Loucy (cell line): ENCODE measurements at regions not wholly inside any gene's neighbourhood (a gene's known extent, or its start where the extent isn't known, plus 50 kb on each side); places are given as distances from the start of the nearest gene placed in this dataset.

ENCODE experiments used
- H2AFZ ChIP-seq: fragments of 200-600 bp; sonication (generic); 2 replicates; pipeline ENCODE4 v1.6.0; 2016; ENCODE audit warnings: antibody characterized with exemption, mild to moderate bottlenecking, low read length, moderate library complexity
- H3F3A ChIP-seq: fragments of 200-600 bp; 2 replicates; pipeline ENCODE4 v1.6.0; 2016; ENCODE audit warnings: antibody characterized with exemption, low read depth, mild to moderate bottlenecking
- H3K27me3 ChIP-seq: fragments of 200-600 bp; sonication (generic); 2 replicates; pipeline ENCODE4 v1.6.1; 2014; ENCODE audit warnings: low read length, mild to moderate bottlenecking; ENCODE audit not compliant: insufficient read depth, poor library complexity, severe bottlenecking
- H3K36me3 ChIP-seq: fragments of 200-600 bp; sonication (generic); 2 replicates; pipeline ENCODE4 v1.6.1; 2016; ENCODE audit warnings: low read length; ENCODE audit not compliant: insufficient read depth
- H3K4me1 ChIP-seq: fragments of 200-600 bp; sonication (generic); 2 replicates; pipeline ENCODE4 v1.5.1; 2014; ENCODE audit warnings: low read length, mild to moderate bottlenecking; ENCODE audit not compliant: insufficient read depth, poor library complexity, severe bottlenecking
- H3K4me2 ChIP-seq: fragments of 200-600 bp; sonication (generic); 2 replicates; pipeline ENCODE4 v1.6.0; 2014; ENCODE audit warnings: antibody characterized with exemption, low read length, low read depth, mild to moderate bottlenecking; ENCODE audit not compliant: poor library complexity, severe bottlenecking
- H3K4me3 ChIP-seq: fragments of 200-600 bp; sonication (generic); 2 replicates; pipeline ENCODE4 v1.5.1; 2014; ENCODE audit warnings: low read length, mild to moderate bottlenecking, mixed read lengths; ENCODE audit not compliant: poor library complexity, severe bottlenecking
- H3K79me2 ChIP-seq: fragments of 200-600 bp; sonication (generic); 2 replicates; pipeline ENCODE4 v1.6.1; 2014; ENCODE audit warnings: low read length; ENCODE audit not compliant: insufficient read depth
- H3K9ac ChIP-seq: fragments of 200-600 bp; sonication (generic); 2 replicates; pipeline ENCODE4 v1.6.0; 2014; ENCODE audit warnings: mild to moderate bottlenecking, low read depth, low read length, moderate library complexity; ENCODE audit not compliant: poor library complexity, severe bottlenecking
- H3K9me2 ChIP-seq: fragments of 200-600 bp; sonication (generic); replicated peaks from 2 replicates; pipeline ENCODE4 v1.6.1; 2016; ENCODE audit warnings: low read depth, low read length, mixed read lengths
- H3K9me3 ChIP-seq: fragments of 200-600 bp; sonication (generic); 2 replicates; pipeline ENCODE4 v1.6.1; 2014; ENCODE audit warnings: mild to moderate bottlenecking, antibody characterized with exemption, low read length, low read depth; ENCODE audit not compliant: insufficient read depth
- H4K20me1 ChIP-seq: fragments of 200-600 bp; sonication (generic); 2 replicates; pipeline ENCODE4 v1.6.0; 2014; ENCODE audit warnings: antibody characterized with exemption, low read length, mild to moderate bottlenecking; ENCODE audit not compliant: insufficient read depth, poor library complexity, severe bottlenecking
- EZH2phosphoT487 ChIP-seq: fragments of 200-600 bp; IDR thresholded peaks from 2 replicates; pipeline ENCODE4 v1.6.1; 2018; ENCODE audit warnings: antibody characterized with exemption, mild to moderate bottlenecking, moderate library complexity, borderline replicate concordance
- TF ChIP-seq, protein P1 (sequence below): fragments of 200-600 bp; sonication (generic); conservative IDR thresholded peaks from 2 replicates; pipeline ENCODE4 v1.5.1; 2014; ENCODE audit warnings: mild to moderate bottlenecking, antibody characterized with exemption, low read length

DNA sequence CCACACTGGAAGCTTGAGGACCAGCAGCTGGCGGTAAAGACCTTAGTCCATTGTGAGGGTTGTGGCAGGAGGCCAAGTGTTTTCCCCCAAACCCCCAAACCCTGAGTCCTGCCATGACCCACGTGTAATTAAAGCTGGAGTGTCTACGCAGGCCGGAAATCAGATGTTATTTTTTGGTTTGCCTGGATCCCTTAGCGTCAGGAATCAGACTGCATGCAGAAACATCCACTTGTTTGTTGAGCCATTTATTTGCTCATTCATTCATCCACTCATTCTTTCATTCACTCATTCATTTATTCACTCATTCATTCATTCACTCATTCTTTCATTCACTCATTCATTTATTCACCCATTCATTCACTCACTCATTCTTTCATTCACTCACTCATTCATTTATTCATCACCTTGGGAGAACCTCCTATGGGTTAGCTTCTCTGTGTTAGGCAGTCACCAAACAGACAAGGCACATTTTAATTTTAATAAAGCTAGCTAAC, 313.1 kb downstream of the MAF start:
- Histone ChIP-seq H4K20me1 (no peaks in the 10 kb centered on the region), H3K27me3 (no peaks in the 10 kb centered on the region)

GRCh38 chr16:79286646-79287423, 313.7 kb downstream of the MAF start:
- TF ChIP-seq EZH2phosphoT487: no peak
- TF ChIP-seq, protein P1, sequence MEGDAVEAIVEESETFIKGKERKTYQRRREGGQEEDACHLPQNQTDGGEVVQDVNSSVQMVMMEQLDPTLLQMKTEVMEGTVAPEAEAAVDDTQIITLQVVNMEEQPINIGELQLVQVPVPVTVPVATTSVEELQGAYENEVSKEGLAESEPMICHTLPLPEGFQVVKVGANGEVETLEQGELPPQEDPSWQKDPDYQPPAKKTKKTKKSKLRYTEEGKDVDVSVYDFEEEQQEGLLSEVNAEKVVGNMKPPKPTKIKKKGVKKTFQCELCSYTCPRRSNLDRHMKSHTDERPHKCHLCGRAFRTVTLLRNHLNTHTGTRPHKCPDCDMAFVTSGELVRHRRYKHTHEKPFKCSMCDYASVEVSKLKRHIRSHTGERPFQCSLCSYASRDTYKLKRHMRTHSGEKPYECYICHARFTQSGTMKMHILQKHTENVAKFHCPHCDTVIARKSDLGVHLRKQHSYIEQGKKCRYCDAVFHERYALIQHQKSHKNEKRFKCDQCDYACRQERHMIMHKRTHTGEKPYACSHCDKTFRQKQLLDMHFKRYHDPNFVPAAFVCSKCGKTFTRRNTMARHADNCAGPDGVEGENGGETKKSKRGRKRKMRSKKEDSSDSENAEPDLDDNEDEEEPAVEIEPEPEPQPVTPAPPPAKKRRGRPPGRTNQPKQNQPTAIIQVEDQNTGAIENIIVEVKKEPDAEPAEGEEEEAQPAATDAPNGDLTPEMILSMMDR: no peak
- Histone ChIP-seq H3K9ac (no peak overlapping the region), H3K36me3 (no peaks in the 10 kb centered on the region), H3K27me3 (no peaks in the 10 kb centered on the region), H3K79me2 (no peaks in the 10 kb centered on the region), H3K4me2 (no peak overlapping the region), H2AFZ (no peak overlapping the region), H3F3A (no peaks in the 10 kb centered on the region), H4K20me1 (no peaks in the 10 kb centered on the region), H3K4me3 (no peak overlapping the region), H3K9me2 (no peaks in the 10 kb centered on the region), H3K4me1 (peaks cover 25% of the 10 kb centered on the region), H3K9me3 (no peaks in the 10 kb centered on the region)

More for the DNA sequence above, 313.1 kb downstream of the MAF start:
- no peak overlapping the region for H3K9ac ChIP-seq
- H3F3A ChIP-seq: no peaks in the 10 kb centered on the region
- no peaks in the 10 kb centered on the region for H3K9me3 ChIP-seq
- no peaks in the 10 kb centered on the region for H3K79me2 ChIP-seq
- H3K9me2 ChIP-seq: no peaks in the 10 kb centered on the region
- no peak overlapping the region for H2AFZ ChIP-seq
- peaks cover 20% of the 10 kb centered on the region for H3K4me1 ChIP-seq
- no peak overlapping the region for H3K4me3 ChIP-seq
- no peak overlapping the region for H3K4me2 ChIP-seq
- no peak for TF ChIP-seq EZH2phosphoT487
- TF ChIP-seq, protein P1: no peak
- no peaks in the 10 kb centered on the region for H3K36me3 ChIP-seq

GRCh38 chr16:79284766-79285165, 315.8 kb downstream of the MAF start:
- Histone ChIP-seq H3F3A (no peaks in the 10 kb centered on the region), H4K20me1 (no peaks in the 10 kb centered on the region), H3K4me1 (peaks cover 25% of the 10 kb centered on the region), H3K36me3 (no peaks in the 10 kb centered on the region), H3K4me2 (no peak overlapping the region), H3K9me3 (no peaks in the 10 kb centered on the region), H3K9me2 (no peaks in the 10 kb centered on the region), H2AFZ (no peak overlapping the region), H3K4me3 (no peak overlapping the region), H3K9ac (no peak overlapping the region), H3K79me2 (no peaks in the 10 kb centered on the region), H3K27me3 (no peaks in the 10 kb centered on the region)
- TF ChIP-seq EZH2phosphoT487: no peak
- TF ChIP-seq, protein P1: no peak
